Stomach (tissue), 8 donors: ENCODE measurements at regions not wholly inside any gene's neighbourhood (a gene's known extent, or its start where the extent isn't known, plus 50 kb on each side); places are given as distances from the start of the nearest gene placed in this dataset.
A peak's percentile ranks its signal among the peaks of the same experiment; 100 is the strongest.

Experiments used
- DNase-seq, 2 donors: peaks; one replicate each; pipeline versions ENCODE4 v3.0.0 to v3.0.0-alpha.2; 2013 to 2019
- H3K27ac ChIP-seq, 5 donors: fragments of 200-600 bp in 4 of 5; sonication (generic) in 4 of 5; one replicate each; pipeline ENCODE4 v1.5.1; 2013 to 2019; ENCODE audit warnings: mild to moderate bottlenecking in 1 of 5, moderate library complexity in 1 of 5
- H3K27me3 ChIP-seq, 3 donors: fragments of 200-600 bp; sonication (generic); one replicate each; pipeline ENCODE4 v1.5.1; 2017 to 2019; ENCODE audit warnings: mixed run types in 1 of 3
- H3K36me3 ChIP-seq, 4 donors: fragments of 200-600 bp; sonication (generic); 1 replicate in 3 of 4; 2 replicates in 1 of 4; pipeline ENCODE4 v1.5.1; 2016 to 2019
- H3K4me1 ChIP-seq, 4 donors: fragments of 200-600 bp; sonication (generic); one replicate each; pipeline ENCODE4 v1.5.1; 2016 to 2019
- H3K4me3 ChIP-seq, 4 donors: fragments of 200-600 bp; sonication (generic) in 3 of 4; one replicate each; pipeline ENCODE4 v1.5.1; 2016 to 2019; ENCODE audit warnings: mild to moderate bottlenecking in 1 of 4
- H3K9me3 ChIP-seq, 4 donors: fragments of 200-600 bp; sonication (generic); one replicate each; pipeline ENCODE4 v1.5.1; 2016 to 2019
- EP300 ChIP-seq: sonication (generic); formaldehyde crosslinking; IDR thresholded peaks from one replicate; pipeline ENCODE4 v1.6.1; 2017; ENCODE audit warnings: antibody characterized with exemption
- POLR2A ChIP-seq, 4 donors: fragments of 450-650 bp; IDR thresholded peaks; one replicate each; pipeline ENCODE4 v1.6.1; 2016; ENCODE audit warnings: antibody characterized with exemption in 4 of 4, control low read depth in 2 of 4, mild to moderate bottlenecking in 1 of 4, moderate library complexity in 1 of 4
- POLR2AphosphoS5 ChIP-seq, 3 donors: sonication (generic); formaldehyde crosslinking; IDR thresholded peaks; one replicate each; pipeline ENCODE4 v1.6.1; 2016; ENCODE audit warnings: antibody characterized with exemption in 3 of 3
- WGBS, 5 donors: extraction: QIAGEN DNeasy Blood & Tissue Kit in 3 of 5; methylation state at CpG; one replicate each; pipeline versions ENCODE4 v1.1.5 to v1.1.7; 2013 to 2018; 5-methylcytosine and 5-hydroxymethylcytosine counted together
- intact Hi-C: fragments of 100-400 bp; cut with DNase I; formaldehyde crosslinking; loops from one replicate; pipeline ENCODE4 v1.15.1; 2023; ENCODE audit warnings: low total_unique reads
- TF ChIP-seq, protein P1 (sequence below), 7 experiments: fragments of 450-650 bp in 4 of 7; fragments of 200-600 bp in 3 of 7; sonication (generic) in 3 of 7; IDR thresholded peaks; one replicate each; pipeline ENCODE4 v1.5.1; 2016 to 2019; ENCODE audit warnings: antibody characterized with exemption in 7 of 7, control low read depth in 2 of 7, mild to moderate bottlenecking in 1 of 7
- donor health status: healthy with polysubstance abuse.
- donor health status: Bipolar disorder and iron deficiency.
- donor health status: healthy.

DNA sequence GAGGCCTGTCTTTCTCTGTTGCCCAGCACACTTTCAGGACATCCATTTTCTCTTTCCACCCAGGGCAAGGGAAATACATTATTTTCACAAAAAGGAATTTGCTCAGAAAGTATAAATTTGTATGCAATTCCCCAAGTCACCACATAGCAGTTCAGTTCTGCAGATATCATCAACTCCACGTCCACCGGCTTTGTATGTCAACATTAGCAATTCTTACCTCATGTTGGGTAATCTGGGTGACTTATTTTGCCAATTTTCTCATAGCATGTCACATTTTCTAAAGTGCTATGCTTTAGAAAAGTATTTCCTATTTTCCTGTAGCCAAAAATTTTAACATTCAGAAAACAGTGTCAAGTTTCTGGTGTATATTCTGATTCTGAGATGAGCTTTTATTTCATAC is 501.8 kb downstream of the EFNB2 start:
- peak in 1 of 2 donors; percentile 38 for DNase-seq
- no peaks in the 10 kb centered on the region for H3K9me3 ChIP-seq
- no peak overlapping the region for H3K27ac ChIP-seq
- no peaks in the 10 kb centered on the region for H3K36me3 ChIP-seq
- H3K27me3 ChIP-seq = no peaks in the 10 kb centered on the region
- no peaks in the 10 kb centered on the region for H3K4me1 ChIP-seq
- 36 to 57% (median 45%) methylated on average over 2 of the region's 2 CpGs for WGBS, 5 donors
- TF ChIP-seq EP300 = no peak
- TF ChIP-seq, protein P1, sequence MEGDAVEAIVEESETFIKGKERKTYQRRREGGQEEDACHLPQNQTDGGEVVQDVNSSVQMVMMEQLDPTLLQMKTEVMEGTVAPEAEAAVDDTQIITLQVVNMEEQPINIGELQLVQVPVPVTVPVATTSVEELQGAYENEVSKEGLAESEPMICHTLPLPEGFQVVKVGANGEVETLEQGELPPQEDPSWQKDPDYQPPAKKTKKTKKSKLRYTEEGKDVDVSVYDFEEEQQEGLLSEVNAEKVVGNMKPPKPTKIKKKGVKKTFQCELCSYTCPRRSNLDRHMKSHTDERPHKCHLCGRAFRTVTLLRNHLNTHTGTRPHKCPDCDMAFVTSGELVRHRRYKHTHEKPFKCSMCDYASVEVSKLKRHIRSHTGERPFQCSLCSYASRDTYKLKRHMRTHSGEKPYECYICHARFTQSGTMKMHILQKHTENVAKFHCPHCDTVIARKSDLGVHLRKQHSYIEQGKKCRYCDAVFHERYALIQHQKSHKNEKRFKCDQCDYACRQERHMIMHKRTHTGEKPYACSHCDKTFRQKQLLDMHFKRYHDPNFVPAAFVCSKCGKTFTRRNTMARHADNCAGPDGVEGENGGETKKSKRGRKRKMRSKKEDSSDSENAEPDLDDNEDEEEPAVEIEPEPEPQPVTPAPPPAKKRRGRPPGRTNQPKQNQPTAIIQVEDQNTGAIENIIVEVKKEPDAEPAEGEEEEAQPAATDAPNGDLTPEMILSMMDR (IDR thresholded peaks at IDR 0.05) = peak in 2 of 7 experiments; percentile 10 to 15
- no peak overlapping the region for H3K4me3 ChIP-seq
- intact Hi-C loops = no loop called here

DNA sequence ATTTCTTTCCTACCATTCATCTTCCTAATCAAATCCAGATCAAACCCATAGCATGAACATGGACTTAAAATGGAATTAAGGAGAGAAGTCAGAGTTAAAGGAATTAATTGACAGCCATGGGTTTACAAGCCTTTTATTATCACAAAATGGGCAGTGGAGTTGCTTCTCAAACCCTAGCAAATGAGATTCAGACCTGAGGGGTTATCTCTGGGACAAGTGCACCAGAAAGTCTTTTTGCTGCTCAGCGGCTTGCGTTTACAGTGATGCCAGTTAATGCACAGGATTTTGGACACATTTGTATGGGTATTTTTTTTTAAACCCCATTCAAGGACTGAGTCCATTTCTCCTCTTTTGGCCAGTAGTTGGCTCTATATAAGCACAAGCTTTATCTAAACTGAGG is 503.0 kb downstream of the EFNB2 start:
- WGBS, 5 donors = 95 to 100% (median 97%) methylated on average over 2 of the region's 2 CpGs
- intact Hi-C loops = no loop called here
- Histone ChIP-seq H3K4me1 (no peaks in the 10 kb centered on the region), H3K4me3 (no peak overlapping the region), H3K9me3 (no peaks in the 10 kb centered on the region), H3K36me3 (no peaks in the 10 kb centered on the region), H3K27ac (no peak overlapping the region), H3K27me3 (no peaks in the 10 kb centered on the region)
- DNase-seq = no peak
- no peak for TF ChIP-seq EP300
- no peak for TF ChIP-seq POLR2A (IDR thresholded peaks at IDR 0.05)
- no peak for TF ChIP-seq POLR2AphosphoS5 (IDR thresholded peaks at IDR 0.05)
- TF ChIP-seq, protein P1 (IDR thresholded peaks at IDR 0.05) = no peak

DNA sequence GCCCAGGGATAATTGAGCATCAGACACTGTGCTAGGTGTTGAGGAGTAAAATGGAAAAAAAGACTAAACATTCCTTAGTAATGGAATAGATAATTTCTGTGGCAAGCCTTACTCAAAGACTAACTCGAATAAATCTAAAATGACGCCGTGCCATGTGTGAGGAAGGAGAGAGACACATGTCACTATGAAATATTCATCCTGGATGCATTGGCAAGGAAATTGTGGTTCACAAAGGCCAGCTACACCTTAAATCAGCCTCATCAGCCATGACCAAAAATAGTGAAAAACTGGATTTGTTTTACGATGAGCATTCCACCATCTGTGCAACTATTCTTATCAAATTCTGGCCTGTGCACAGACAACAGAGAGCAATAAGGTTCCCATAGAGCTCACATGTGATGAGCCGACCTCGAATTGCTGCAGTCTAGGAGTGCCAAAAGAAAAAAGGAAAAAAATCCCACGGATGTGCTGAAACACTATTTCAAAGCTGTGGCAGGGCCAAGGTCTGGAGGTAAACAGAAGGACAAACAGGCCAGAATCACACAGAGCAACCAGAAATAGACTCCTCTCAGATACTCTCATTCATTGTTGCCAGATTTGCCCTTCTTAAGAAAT is 505.7 kb downstream of the EFNB2 start:
- intact Hi-C loops = no loop called here
- TF ChIP-seq, protein P1 (IDR thresholded peaks at IDR 0.05) = no peak
- TF ChIP-seq EP300 (no peak), POLR2A (IDR thresholded peaks at IDR 0.05) (no peak), POLR2AphosphoS5 (IDR thresholded peaks at IDR 0.05) (no peak)
- no peak overlapping the region for H3K4me3 ChIP-seq
- no peaks in the 10 kb centered on the region for H3K4me1 ChIP-seq
- no peaks in the 10 kb centered on the region for H3K9me3 ChIP-seq
- H3K27me3 ChIP-seq = no peaks in the 10 kb centered on the region
- 80 to 86% (median 83%) methylated on average over 7 of the region's 7 CpGs for WGBS, 5 donors
- no peak overlapping the region for H3K27ac ChIP-seq
- no peak for DNase-seq
- H3K36me3 ChIP-seq = no peaks in the 10 kb centered on the region

DNA sequence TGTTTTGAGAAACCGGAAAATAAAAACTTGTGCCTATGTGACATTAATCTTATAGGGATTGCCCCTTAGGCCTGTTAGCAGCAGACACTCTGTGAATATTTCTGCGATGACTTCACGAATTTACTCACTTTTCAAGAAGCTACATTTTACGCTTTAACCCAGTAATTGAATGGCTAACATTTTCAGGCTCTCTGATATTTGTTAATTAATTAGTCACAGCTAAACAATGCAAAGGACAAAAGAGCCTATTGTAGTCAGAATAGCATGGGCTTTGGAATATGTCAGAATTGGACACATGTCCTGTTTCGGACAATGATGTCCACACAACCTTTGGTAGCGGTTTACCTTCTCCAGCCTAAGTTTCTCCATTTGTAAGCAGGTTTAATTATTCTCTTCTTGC is 506.6 kb downstream of the EFNB2 start:
- TF ChIP-seq POLR2AphosphoS5 (IDR thresholded peaks at IDR 0.05) = no peak
- TF ChIP-seq, protein P1 (IDR thresholded peaks at IDR 0.05) = no peak
- no peak for TF ChIP-seq EP300
- TF ChIP-seq POLR2A (IDR thresholded peaks at IDR 0.05) = no peak
- Histone ChIP-seq H3K4me3 (no peak overlapping the region), H3K27ac (no peak overlapping the region), H3K27me3 (no peaks in the 10 kb centered on the region), H3K36me3 (no peaks in the 10 kb centered on the region), H3K4me1 (no peaks in the 10 kb centered on the region), H3K9me3 (no peaks in the 10 kb centered on the region)
- intact Hi-C loops = no loop called here
- no peak for DNase-seq
- 84 to 95% (median 86%) methylated on average over 6 of the region's 6 CpGs for WGBS, 5 donors
